ENCODE measurements at regions not wholly inside any gene's neighbourhood (a gene's known extent, or its start where the extent isn't known, plus 50 kb on each side); places are given as distances from the start of the nearest gene placed in this dataset.

- peak in 6 of 58 donors; percentile 11 to 62 (median 22) for DNase-seq
These were observed 218.1 kb downstream of the WDR11 start for GRCh38 chr10:121069061-121069850.

- no peak for DNase-seq
These were observed 219.3 kb downstream of the WDR11 start for GRCh38 chr10:121070275-121071070.

GRCh38 chr10:121071901-121072300 is 220.7 kb downstream of the WDR11 start:
- no peak for DNase-seq

GRCh38 chr10:121073728-121074127 is 222.6 kb downstream of the WDR11 start:
- no peak for DNase-seq

- no peak for DNase-seq
These were observed 225.9 kb downstream of the WDR11 start for GRCh38 chr10:121076776-121077715.

- DNase-seq, result peak in 1 of 58 donors; percentile 17
These were observed 226.9 kb downstream of the WDR11 start for GRCh38 chr10:121078036-121078435.

GRCh38 chr10:121078672-121079102 is 227.5 kb downstream of the WDR11 start:
- no peak for DNase-seq

GRCh38 chr10:121079226-121079625 is 228.1 kb downstream of the WDR11 start:
- no peak for DNase-seq

- DNase-seq, result peak in 4 of 58 donors; percentile 5 to 34 (median 16)
These were observed 229.2 kb downstream of the WDR11 start for GRCh38 chr10:121080281-121080891.

GRCh38 chr10:121081306-121081705 is 230.1 kb downstream of the WDR11 start:
- DNase-seq, result no peak

- no peak for DNase-seq
These were observed 231.8 kb downstream of the WDR11 start for GRCh38 chr10:121082984-121083383.

- DNase-seq, result peak in 41 of 58 donors; percentile 15 to 85 (median 55)
These were observed 233.0 kb downstream of the WDR11 start for GRCh38 chr10:121084016-121084674.

- DNase-seq, result peak in 7 of 58 donors; percentile 50 to 72 (median 59)
These were observed 233.5 kb downstream of the WDR11 start for GRCh38 chr10:121084675-121085070.

GRCh38 chr10:121085367-121085766 is 234.2 kb downstream of the WDR11 start:
- peak in 42 of 58 donors; percentile 9 to 85 (median 49) for DNase-seq

- DNase-seq, result no peak
These were observed 236.0 kb downstream of the WDR11 start for GRCh38 chr10:121087129-121087528.

- no peak for DNase-seq
These were observed 236.5 kb downstream of the WDR11 start for GRCh38 chr10:121087688-121088087.

- peak in 7 of 58 donors; percentile 5 to 28 (median 11) for DNase-seq
These were observed 237.4 kb downstream of the WDR11 start for GRCh38 chr10:121088524-121088923.

GRCh38 chr10:121089434-121089833 is 238.3 kb downstream of the WDR11 start:
- DNase-seq, result no peak

- no peak for DNase-seq
These were observed 241.0 kb downstream of the WDR11 start for GRCh38 chr10:121091961-121092719.
